Lower leg skin (tissue), 4 donors: ENCODE measurements at regions not wholly inside any gene's neighbourhood (a gene's known extent, or its start where the extent isn't known, plus 50 kb on each side); places are given as distances from the start of the nearest gene placed in this dataset.
"Not testable (repeated sequence)": the region's sequence is repeated elsewhere in the genome, so short reads cannot be mapped to it uniquely, and the experiment has no call there.

Experiments
- DNase-seq, 2 donors: peaks; one replicate each; pipeline ENCODE4 v3.0.0-alpha.2; 2019; ENCODE audit warnings: low spot score in 2 of 2
- H3K4me3 ChIP-seq: fragments of 200-600 bp; sonication (generic); 2 replicates; pipeline ENCODE4 v1.5.1; 2017; ENCODE audit warnings: mild to moderate bottlenecking, low read depth; ENCODE audit not compliant: poor library complexity, severe bottlenecking
- CTCF ChIP-seq, 3 donors: fragments of 450-650 bp; IDR thresholded peaks; one replicate each; pipeline ENCODE4 v1.5.1; 2016; ENCODE audit warnings: antibody characterized with exemption in 3 of 3, mild to moderate bottlenecking in 3 of 3, moderate library complexity in 2 of 3
- POLR2A ChIP-seq, 2 donors: fragments of 450-650 bp; IDR thresholded peaks; one replicate each; pipeline ENCODE4 v1.6.1; 2016 to 2017; ENCODE audit warnings: antibody characterized with exemption in 2 of 2, mild to moderate bottlenecking in 1 of 2, moderate library complexity in 1 of 2
- WGBS, 2 donors: methylation state at CpG; one replicate each; pipeline ENCODE4 v1.1.5; 2018; 5-methylcytosine and 5-hydroxymethylcytosine counted together
- intact Hi-C: fragments of 100-400 bp; cut with DNase I; formaldehyde crosslinking; loops from one replicate; pipeline ENCODE4 v1.15.0; 2023; ENCODE audit warnings: low total_unique reads

DNA sequence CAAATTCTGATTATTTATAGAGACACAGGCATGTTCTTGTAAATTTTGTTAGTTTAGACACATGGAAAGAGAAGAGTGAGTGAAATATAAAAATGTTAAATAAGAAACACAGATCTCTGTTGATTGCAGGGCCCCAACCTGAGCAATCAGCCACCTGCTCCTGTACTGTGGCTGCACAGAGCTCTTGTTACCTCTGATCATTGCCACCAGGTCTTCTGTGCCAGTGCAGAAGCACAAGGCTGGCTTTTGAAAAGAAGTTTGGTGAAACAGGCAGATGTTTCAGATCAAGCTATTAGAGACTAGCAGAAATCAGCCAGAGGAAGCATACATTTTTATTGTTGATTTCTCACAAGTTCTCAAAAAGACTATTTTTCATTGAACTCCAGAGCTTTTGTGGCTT, 434.1 kb upstream of the OR4E1 start:
- no peak overlapping the region for H3K4me3 ChIP-seq
- TF ChIP-seq POLR2A (IDR thresholded peaks at IDR 0.05) (no peak), CTCF (IDR thresholded peaks at IDR 0.05) (no peak)
- no peak for DNase-seq
- intact Hi-C loops: no loop called here

GRCh38 chr14:22106700-22107697, 433.4 kb upstream of the OR4E1 start:
- H3K4me3 ChIP-seq: no peak overlapping the region
- TF ChIP-seq CTCF (IDR thresholded peaks at IDR 0.05) (no peak), POLR2A (IDR thresholded peaks at IDR 0.05) (no peak)
- 58 to 62% methylated on average over 8 of the region's 8 CpGs for WGBS, 2 donors
- DNase-seq: no peak
- intact Hi-C loops: no loop called here

DNA sequence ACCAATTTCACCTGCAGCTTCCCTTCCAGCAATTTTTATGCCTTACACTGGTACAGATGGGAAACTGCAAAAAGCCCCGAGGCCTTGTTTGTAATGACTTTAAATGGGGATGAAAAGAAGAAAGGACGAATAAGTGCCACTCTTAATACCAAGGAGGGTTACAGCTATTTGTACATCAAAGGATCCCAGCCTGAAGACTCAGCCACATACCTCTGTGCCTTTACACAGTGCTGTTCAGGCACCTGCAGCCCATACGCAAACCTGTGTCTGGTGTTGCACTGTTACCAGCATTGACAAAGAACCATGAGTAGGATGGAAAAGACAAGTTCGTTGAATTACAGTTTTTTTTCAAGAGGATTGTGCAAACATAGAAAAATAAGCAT, 432.0 kb upstream of the OR4E1 start:
- intact Hi-C loops: no loop called here
- 53 to 64% methylated on average over 4 of the region's 4 CpGs for WGBS, 2 donors
- H3K4me3 ChIP-seq: no peak overlapping the region
- no peak for DNase-seq
- TF ChIP-seq CTCF (IDR thresholded peaks at IDR 0.05) (no peak), POLR2A (IDR thresholded peaks at IDR 0.05) (no peak)

DNA sequence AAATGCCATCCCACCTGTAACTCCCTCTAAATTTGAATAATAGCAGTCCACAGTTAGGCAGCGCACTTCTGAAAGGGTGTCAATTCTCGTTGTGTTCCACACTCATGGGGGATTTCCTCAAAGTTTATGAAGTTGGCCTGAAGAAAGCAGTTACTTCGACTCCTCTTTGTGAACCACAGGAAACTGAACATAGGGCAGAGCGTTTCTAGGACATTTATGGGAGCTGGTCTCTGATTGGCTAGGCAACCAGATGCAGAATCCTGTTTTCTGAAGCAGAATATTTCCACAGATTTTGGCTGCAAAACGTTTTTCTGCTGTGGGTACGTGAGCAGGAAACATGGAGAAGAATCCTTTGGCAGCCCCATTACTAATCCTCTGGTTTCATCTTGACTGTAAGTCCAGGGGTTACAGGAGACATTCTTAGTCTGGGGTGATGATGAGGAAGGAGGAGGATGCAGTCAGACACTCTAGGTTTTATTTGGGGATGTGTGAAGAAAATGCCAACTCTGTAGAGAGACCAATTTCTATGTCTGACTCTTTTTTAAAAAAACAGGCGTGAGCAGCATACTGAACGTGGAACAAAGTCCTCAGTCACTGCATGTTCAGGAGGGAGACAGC, 431.5 kb upstream of the OR4E1 start:
- no peak for DNase-seq
- TF ChIP-seq POLR2A (IDR thresholded peaks at IDR 0.05) (no peak), CTCF (IDR thresholded peaks at IDR 0.05) (no peak)
- 41 to 42% methylated on average over 8 of the region's 8 CpGs for WGBS, 2 donors
- H3K4me3 ChIP-seq: no peak overlapping the region
- intact Hi-C loops: no loop called here

DNA sequence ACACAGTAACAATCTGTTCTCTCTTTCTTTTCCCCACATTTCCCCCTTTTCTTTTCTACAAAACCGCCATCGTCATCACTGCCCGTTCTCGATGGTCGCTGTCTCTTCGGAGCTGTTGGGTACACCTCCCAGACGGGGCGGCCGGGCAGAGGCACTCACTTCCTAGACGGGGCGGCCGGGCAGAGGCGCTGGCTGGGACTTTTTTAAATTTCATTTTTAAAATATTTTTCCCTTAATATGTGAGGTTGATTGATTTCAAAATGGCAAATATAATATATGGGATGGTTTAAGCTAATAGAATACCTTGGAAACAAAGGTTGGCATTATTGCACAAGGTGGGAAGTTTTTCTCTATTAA, 427.1 kb upstream of the OR4E1 start:
- intact Hi-C loops: loop anchor here (5.0 kb wide), 1 partner anchor 468 kb away; the partner anchor contains the start of gene OR10G2
- DNase-seq, H3K4me3 ChIP-seq: not testable (repeated sequence)
- 91 to 95% methylated on average over 13 of the region's 13 CpGs for WGBS, 2 donors

- intact Hi-C loops: loop anchor here (5.0 kb wide), 1 partner anchor 468 kb away; the partner anchor contains the start of gene OR10G2
- no peak overlapping the region for H3K4me3 ChIP-seq
- WGBS, 2 donors: 29 to 30% methylated on average over 11 of the region's 11 CpGs
- TF ChIP-seq CTCF (IDR thresholded peaks at IDR 0.05) (peak in 1 of 3 donors; percentile 32), POLR2A (IDR thresholded peaks at IDR 0.05) (no peak)
- DNase-seq: peak; percentile 75 to 91
Observed at GRCh38 chr14:22099942-22100763, 426.5 kb upstream of the OR4E1 start.
